Renal cortical epithelial cell (primary cell): ENCODE measurements at regions not wholly inside any gene's neighbourhood (a gene's known extent, or its start where the extent isn't known, plus 50 kb on each side); places are given as distances from the start of the nearest gene placed in this dataset.

Experiments used
- DNase-seq: peaks from one replicate; pipeline ENCODE4 v3.0.0-alpha.2; 2011; ENCODE audit warnings: low read depth

- no peak for DNase-seq
These were observed 1045.8 kb downstream of the TBC1D22A start for GRCh38 chr22:47808236-47808635.

DNA sequence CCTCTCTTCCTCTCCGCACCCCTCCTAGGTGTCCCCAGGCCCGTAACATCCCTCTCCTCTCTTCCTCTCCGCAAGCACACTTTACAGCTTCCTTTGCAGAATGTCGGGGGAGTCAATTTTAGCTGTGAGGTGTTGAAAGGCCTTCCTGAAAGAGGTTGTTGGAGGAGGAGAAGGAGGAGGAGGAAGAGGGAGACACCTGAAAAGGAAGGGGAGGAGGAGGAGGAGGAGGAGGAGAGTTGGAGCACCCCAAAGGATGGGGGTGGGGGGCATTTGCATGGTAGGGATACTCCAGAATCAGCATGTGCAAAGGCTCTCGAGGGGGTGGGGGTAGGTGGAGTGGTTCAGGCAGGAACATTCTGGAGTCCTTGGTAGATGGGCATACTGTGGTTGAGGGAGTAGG is 1045.1 kb downstream of the TBC1D22A start:
- no peak for DNase-seq

DNA sequence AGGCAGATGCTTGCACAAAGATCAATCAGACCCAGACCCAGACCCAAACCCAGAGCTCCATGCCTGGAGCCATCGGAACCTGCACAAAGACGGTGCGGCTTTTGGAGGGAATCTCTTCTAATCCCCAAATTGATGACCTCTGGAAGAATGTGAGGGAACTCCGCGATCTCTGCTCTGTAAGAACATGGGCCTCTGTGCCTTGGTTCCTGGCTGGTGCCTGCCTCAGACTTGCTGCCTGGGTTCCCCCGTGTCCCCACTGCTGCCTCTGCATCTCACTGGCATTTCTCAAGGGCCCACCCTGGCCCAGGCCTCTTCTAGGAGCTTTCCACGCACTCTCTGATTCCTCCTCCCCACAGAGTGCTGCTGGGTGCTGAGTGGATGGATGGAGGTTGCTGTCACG is 1044.4 kb downstream of the TBC1D22A start:
- DNase-seq = no peak

- no peak for DNase-seq
These were observed 1043.0 kb downstream of the TBC1D22A start for GRCh38 chr22:47805394-47805935.

DNA sequence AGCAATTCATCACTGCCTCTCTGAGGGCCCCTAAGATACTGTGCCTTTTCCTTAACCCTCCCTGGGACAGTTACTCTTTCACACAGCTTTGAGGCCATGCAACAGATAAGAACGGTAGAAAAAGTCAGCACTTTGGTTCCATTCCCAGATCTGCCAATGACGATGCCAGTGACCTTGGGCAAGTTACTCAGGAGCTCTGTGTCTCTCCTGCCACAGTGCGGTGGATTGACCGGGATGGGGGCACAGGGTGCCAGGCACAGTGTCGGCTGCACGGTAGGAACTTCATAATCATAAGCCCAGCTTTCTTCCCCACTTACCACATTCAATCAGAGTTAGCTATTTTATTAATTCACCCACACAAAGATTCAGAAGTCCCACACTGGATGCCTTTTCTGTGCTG is 1041.8 kb downstream of the TBC1D22A start:
- no peak for DNase-seq

GRCh38 chr22:47802421-47802820 is 1040.0 kb downstream of the TBC1D22A start:
- DNase-seq = no peak

GRCh38 chr22:47801541-47802245 is 1039.2 kb downstream of the TBC1D22A start:
- DNase-seq = no peak

- no peak for DNase-seq
These were observed 1035.8 kb downstream of the TBC1D22A start for GRCh38 chr22:47798229-47798628.

GRCh38 chr22:47797342-47797945 is 1035.0 kb downstream of the TBC1D22A start:
- no peak for DNase-seq

DNA sequence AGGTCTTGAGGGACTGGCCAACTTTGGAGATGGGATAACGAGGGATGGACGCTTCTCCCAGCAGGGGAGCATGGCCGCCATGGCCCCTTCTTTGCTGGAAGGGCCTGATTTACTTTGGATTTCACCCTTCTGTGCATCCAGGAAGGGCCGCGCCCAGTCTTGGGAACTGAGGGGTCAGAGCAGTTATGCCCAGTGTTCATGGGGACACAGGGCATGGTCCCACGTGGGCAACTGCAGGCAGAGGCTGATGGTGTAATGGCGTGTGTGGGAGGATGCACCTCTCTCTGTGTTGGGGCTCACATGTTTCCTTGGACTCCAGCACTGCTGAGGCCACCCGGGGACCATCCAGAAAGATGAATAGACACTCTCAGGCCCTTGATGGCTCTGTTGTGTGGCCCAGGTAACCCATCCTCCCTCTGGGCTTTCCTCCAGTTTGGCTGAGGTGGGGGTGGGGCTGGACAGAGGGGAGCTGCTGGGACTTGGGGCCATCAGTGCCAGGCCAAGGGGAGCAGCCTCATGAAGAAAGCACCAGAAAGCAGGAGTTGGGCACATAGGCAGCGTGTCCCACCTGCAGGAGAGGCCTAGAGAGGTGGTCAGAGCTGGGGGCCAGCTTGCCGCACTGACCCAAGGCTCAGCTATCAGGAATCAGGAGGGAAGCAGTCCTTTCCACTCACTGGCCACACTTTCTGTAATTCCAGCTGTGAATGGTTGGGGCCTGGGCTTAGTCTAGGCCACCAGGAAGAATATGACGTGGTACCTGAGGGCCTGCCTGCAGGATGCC is 1033.9 kb downstream of the TBC1D22A start:
- no peak for DNase-seq

GRCh38 chr22:47795477-47796127 is 1033.2 kb downstream of the TBC1D22A start:
- DNase-seq = no peak

GRCh38 chr22:47794851-47795250 is 1032.4 kb downstream of the TBC1D22A start:
- no peak for DNase-seq

GRCh38 chr22:47793304-47794101 is 1031.1 kb downstream of the TBC1D22A start:
- no peak for DNase-seq

DNA sequence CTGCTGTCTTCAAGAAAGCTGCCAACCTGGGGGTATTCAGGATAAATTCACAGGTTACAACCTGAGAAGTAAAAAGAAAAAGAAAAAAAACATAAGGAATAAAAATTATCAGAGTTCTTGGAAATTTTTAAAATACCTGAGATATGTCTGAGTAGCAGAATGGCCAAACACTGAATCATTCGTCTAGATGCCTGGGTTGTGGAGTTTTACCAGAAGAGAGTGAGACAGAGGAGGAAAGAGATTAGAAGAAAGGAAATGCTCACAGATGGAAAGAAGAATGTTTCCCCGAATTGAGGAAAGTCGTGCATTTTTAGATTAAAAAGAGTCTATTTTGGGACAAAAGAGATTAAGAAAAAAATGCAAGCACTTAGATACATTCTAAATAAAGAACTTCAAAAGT is 1026.7 kb downstream of the TBC1D22A start:
- DNase-seq = no peak

- no peak for DNase-seq
These were observed 1026.0 kb downstream of the TBC1D22A start for GRCh38 chr22:47788461-47788860.

- no peak for DNase-seq
These were observed 1025.2 kb downstream of the TBC1D22A start for GRCh38 chr22:47787501-47788227.

GRCh38 chr22:47786650-47787290 is 1024.3 kb downstream of the TBC1D22A start:
- no peak for DNase-seq

DNA sequence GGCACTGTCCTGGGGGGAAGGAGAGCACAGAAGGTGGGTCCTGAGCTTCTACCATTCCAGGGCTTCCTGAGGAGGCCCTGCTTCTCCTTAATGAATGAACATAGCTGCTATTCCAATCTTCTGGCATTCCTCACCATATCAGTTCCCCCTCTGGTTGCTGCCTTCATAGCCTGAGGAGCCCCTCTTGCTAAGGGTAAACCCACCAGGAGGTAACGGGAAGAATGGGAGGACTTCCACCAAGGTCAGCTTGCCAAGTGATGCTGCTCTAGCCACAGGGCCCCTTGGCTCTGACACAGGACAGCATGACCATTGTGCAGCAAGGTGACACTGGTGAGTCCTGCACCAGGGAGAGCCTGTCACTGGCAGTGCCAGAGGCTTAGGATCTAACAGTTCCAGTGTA is 1022.5 kb downstream of the TBC1D22A start:
- no peak for DNase-seq

GRCh38 chr22:47784367-47784983 is 1022.0 kb downstream of the TBC1D22A start:
- DNase-seq = no peak
